NCI-H524 (cell line): ENCODE measurements at regions not wholly inside any gene's neighbourhood (a gene's known extent, or its start where the extent isn't known, plus 50 kb on each side); places are given as distances from the start of the nearest gene placed in this dataset.

ENCODE experiments used
- DNase-seq, 2 experiments: peaks; one replicate each; lab custom pipeline; 2025; lab: John Stamatoyannopoulos, UW

- peak in 1 of 2 experiments; percentile 75 for DNase-seq
Observed at GRCh38 chr1:118340928-118341910, 156.2 kb upstream of the SPAG17 start.

- DNase-seq: no peak
Observed at GRCh38 chr1:118339400-118340124, 154.5 kb upstream of the SPAG17 start.

- DNase-seq: no peak
Observed at GRCh38 chr1:118338936-118339335, 153.9 kb upstream of the SPAG17 start.

GRCh38 chr1:118337346-118337745 is 152.3 kb upstream of the SPAG17 start:
- no peak for DNase-seq

GRCh38 chr1:118335331-118335732 is 150.3 kb upstream of the SPAG17 start:
- DNase-seq: peak in 1 of 2 experiments; percentile 15

- no peak for DNase-seq
Observed at GRCh38 chr1:118334506-118334905, 149.5 kb upstream of the SPAG17 start.

GRCh38 chr1:118333601-118334210 is 148.7 kb upstream of the SPAG17 start:
- peak; percentile 53 to 78 for DNase-seq

- DNase-seq: no peak
Observed at GRCh38 chr1:118326960-118327629, 142.1 kb upstream of the SPAG17 start.

GRCh38 chr1:118325550-118326225 is 140.7 kb upstream of the SPAG17 start:
- peak in 1 of 2 experiments; percentile 9 for DNase-seq

GRCh38 chr1:118323246-118323645 is 138.2 kb upstream of the SPAG17 start:
- no peak for DNase-seq

- DNase-seq: no peak
Observed at GRCh38 chr1:118322331-118322730, 137.3 kb upstream of the SPAG17 start.

- DNase-seq: no peak
Observed at GRCh38 chr1:118321840-118322239, 136.8 kb upstream of the SPAG17 start.

- DNase-seq: no peak
Observed at GRCh38 chr1:118317842-118318614, 133.0 kb upstream of the SPAG17 start.

GRCh38 chr1:118306851-118307250 is 121.8 kb upstream of the SPAG17 start:
- no peak for DNase-seq

- peak; percentile 16 to 62 for DNase-seq
Observed at GRCh38 chr1:118304722-118305359, 119.8 kb upstream of the SPAG17 start.

GRCh38 chr1:118303534-118303933 is 118.5 kb upstream of the SPAG17 start:
- DNase-seq: no peak

GRCh38 chr1:118303064-118303463 is 118.0 kb upstream of the SPAG17 start:
- DNase-seq: no peak

- DNase-seq: no peak
Observed at GRCh38 chr1:118302145-118302544, 117.1 kb upstream of the SPAG17 start.

- no peak for DNase-seq
Observed at GRCh38 chr1:118300808-118301207, 115.8 kb upstream of the SPAG17 start.

- no peak for DNase-seq
Observed at GRCh38 chr1:118298397-118298796, 113.4 kb upstream of the SPAG17 start.
